CD4-positive, CD25-positive, alpha-beta regulatory T cell (primary cell): ENCODE measurements at regions not wholly inside any gene's neighbourhood (a gene's known extent, or its start where the extent isn't known, plus 50 kb on each side); places are given as distances from the start of the nearest gene placed in this dataset.

Experiments used
- ATAC-seq, 2 donors: fragments of 150-1000 bp; cut with Tn5 transposase; one replicate each; pipeline ENCODE4 v1.10.0; 2021; ENCODE audit warnings: low read depth in 2 of 2, moderate number of reproducible peaks in 2 of 2, moderate library complexity in 1 of 2
- DNase-seq, 3 donors: peaks; one replicate each; pipeline versions ENCODE4 v3.0.0 to v3.0.0-alpha.2; 2012 to 2022; ENCODE audit warnings: mixed read lengths in 1 of 3
- H3K27ac ChIP-seq: one replicate; pipeline ENCODE4 v1.7.0; 2013; ENCODE audit warnings: mild to moderate bottlenecking, low read length; ENCODE audit not compliant: insufficient read depth, poor library complexity, severe bottlenecking
- H3K27me3 ChIP-seq: one replicate; pipeline ENCODE4 v1.7.0; 2013; ENCODE audit warnings: low read length; ENCODE audit not compliant: control insufficient read depth, insufficient read depth
- H3K36me3 ChIP-seq: one replicate; pipeline ENCODE4 v1.7.0; 2013; ENCODE audit warnings: mild to moderate bottlenecking, low read length, moderate library complexity; ENCODE audit not compliant: control insufficient read depth, insufficient read depth
- H3K4me1 ChIP-seq: 2 replicates; pipeline ENCODE4 v1.7.0; 2013; ENCODE audit warnings: mild to moderate bottlenecking, low read length; ENCODE audit not compliant: insufficient read depth, control insufficient read depth, poor library complexity, severe bottlenecking
- H3K4me3 ChIP-seq: one replicate; pipeline ENCODE4 v1.7.0; 2013; ENCODE audit warnings: low read depth, mild to moderate bottlenecking, low read length, moderate library complexity
- H3K9me3 ChIP-seq, 2 experiments: 1 replicate in 1 of 2; 2 replicates in 1 of 2; pipeline ENCODE4 v1.7.0; 2013; ENCODE audit warnings: low read length in 2 of 2, mild to moderate bottlenecking in 1 of 2, moderate library complexity in 1 of 2; ENCODE audit not compliant: control insufficient read depth in 2 of 2
- H3K27ac Mint-ChIP-seq, 3 donors: one replicate each; pipeline ENCODE4 v1.8.0; 2020 to 2022; ENCODE audit warnings: mild to moderate bottlenecking in 3 of 3, mixed read lengths in 3 of 3, moderate library complexity in 2 of 3
- H3K27me3 Mint-ChIP-seq: one replicate; pipeline ENCODE4 v1.8.0; 2022; ENCODE audit warnings: mild to moderate bottlenecking, mixed read lengths
- H3K36me3 Mint-ChIP-seq: one replicate; pipeline ENCODE4 v1.8.0; 2020; ENCODE audit warnings: mixed read lengths
- H3K4me1 Mint-ChIP-seq, 4 donors: one replicate each; pipeline ENCODE4 v1.8.0; 2020 to 2022; ENCODE audit warnings: mixed read lengths in 4 of 4, mild to moderate bottlenecking in 1 of 4
- H3K4me3 Mint-ChIP-seq, 4 donors: one replicate each; pipeline ENCODE4 v1.8.0; 2020 to 2022; ENCODE audit warnings: mild to moderate bottlenecking in 4 of 4, mixed read lengths in 4 of 4, moderate library complexity in 3 of 4
- H3K9me3 Mint-ChIP-seq, 7 donors: one replicate each; pipeline ENCODE4 v1.8.0; 2020 to 2022; ENCODE audit warnings: mixed read lengths in 7 of 7, mild to moderate bottlenecking in 3 of 7, moderate library complexity in 2 of 7

DNA sequence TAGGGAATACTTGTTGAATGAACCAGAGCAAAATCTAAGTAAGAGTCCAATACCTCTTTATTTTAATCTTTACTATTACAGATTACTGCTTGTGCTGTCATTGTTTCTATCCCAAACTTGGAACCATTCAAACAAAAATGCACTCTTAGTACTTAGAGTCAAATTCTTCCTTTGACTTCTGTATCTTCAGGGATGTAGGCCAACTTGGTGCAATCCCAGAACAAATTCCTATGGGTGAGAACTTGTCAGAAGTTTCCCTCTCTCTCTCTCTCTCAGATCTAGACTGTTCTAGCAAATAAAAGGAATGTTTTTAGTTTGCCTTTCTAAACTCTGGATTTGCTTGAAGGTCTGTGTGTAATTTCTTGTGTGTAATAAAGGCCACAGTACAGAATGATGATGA is 329.0 kb upstream of the TMTC4 start:
- Mint-ChIP-seq H3K36me3 (no peaks in the 10 kb centered on the region), H3K4me1 (no peaks in the 10 kb centered on the region), H3K9me3 (no peaks in the 10 kb centered on the region), H3K27ac (no peak overlapping the region), H3K4me3 (no peak overlapping the region), H3K27me3 (no peaks in the 10 kb centered on the region)
- Histone ChIP-seq H3K36me3 (no peaks in the 10 kb centered on the region), H3K27ac (no peak overlapping the region), H3K27me3 (no peaks in the 10 kb centered on the region), H3K4me1 (no peaks in the 10 kb centered on the region), H3K4me3 (no peak overlapping the region), H3K9me3 (no peaks in the 10 kb centered on the region)
- DNase-seq (no peak), ATAC-seq (no peak)

- Histone ChIP-seq H3K4me3 (no peak overlapping the region), H3K4me1 (no peaks in the 10 kb centered on the region), H3K27me3 (no peaks in the 10 kb centered on the region), H3K27ac (no peak overlapping the region), H3K9me3 (no peaks in the 10 kb centered on the region), H3K36me3 (no peaks in the 10 kb centered on the region)
- H3K4me3 Mint-ChIP-seq: no peak overlapping the region
- ATAC-seq (no peak), DNase-seq (no peak)
- H3K27me3 Mint-ChIP-seq: peaks cover 9% of the 10 kb centered on the region
- no peaks in the 10 kb centered on the region for H3K36me3 Mint-ChIP-seq
- peaks cover 0 to 14% (median 3%) of the 10 kb centered on the region in 7 donors for H3K9me3 Mint-ChIP-seq
- peaks cover 0 to 2% (median 0%) of the 10 kb centered on the region in 4 donors for H3K4me1 Mint-ChIP-seq
- no peak overlapping the region for H3K27ac Mint-ChIP-seq
These were observed 314.8 kb upstream of the TMTC4 start for GRCh38 chr13:100989392-100989791.

GRCh38 chr13:100988921-100989320 is 314.3 kb upstream of the TMTC4 start:
- ATAC-seq (no peak), DNase-seq (no peak)
- Mint-ChIP-seq H3K27me3 (peaks cover 9% of the 10 kb centered on the region), H3K9me3 (peaks cover 0 to 14% (median 3%) of the 10 kb centered on the region in 7 donors), H3K4me3 (no peak overlapping the region), H3K27ac (no peak overlapping the region), H3K36me3 (no peaks in the 10 kb centered on the region), H3K4me1 (no peaks in the 10 kb centered on the region)
- no peaks in the 10 kb centered on the region for H3K9me3 ChIP-seq
- no peaks in the 10 kb centered on the region for H3K27me3 ChIP-seq
- H3K27ac ChIP-seq: no peak overlapping the region
- H3K4me3 ChIP-seq: no peak overlapping the region
- no peaks in the 10 kb centered on the region for H3K36me3 ChIP-seq
- no peaks in the 10 kb centered on the region for H3K4me1 ChIP-seq

DNA sequence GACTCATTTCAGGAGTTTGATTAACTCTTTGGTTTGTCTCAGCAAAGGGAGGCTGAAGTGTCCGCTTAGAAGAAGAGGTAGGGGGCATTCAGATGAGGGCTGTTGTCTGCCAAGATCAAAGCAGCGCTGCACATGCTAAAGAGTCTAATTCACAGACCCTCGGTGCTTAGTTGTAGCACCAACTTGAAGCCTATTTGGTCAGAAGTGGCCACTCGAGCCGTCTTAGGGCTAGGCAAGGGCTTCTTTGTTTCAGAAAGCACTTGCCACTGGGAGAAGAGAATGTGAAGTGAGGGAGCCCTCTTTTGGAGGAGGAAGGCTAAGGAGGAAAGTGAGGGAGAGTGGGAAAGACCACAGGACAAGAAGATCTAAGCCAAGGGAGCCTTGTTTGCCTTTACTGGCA is 313.4 kb upstream of the TMTC4 start:
- Histone ChIP-seq H3K4me3 (no peak overlapping the region), H3K27me3 (no peaks in the 10 kb centered on the region), H3K27ac (no peak overlapping the region), H3K9me3 (no peaks in the 10 kb centered on the region), H3K4me1 (no peaks in the 10 kb centered on the region), H3K36me3 (no peaks in the 10 kb centered on the region)
- DNase-seq (no peak), ATAC-seq (no peak)
- Mint-ChIP-seq H3K4me1 (no peaks in the 10 kb centered on the region), H3K9me3 (peaks cover 0 to 14% (median 2%) of the 10 kb centered on the region in 7 donors), H3K27ac (no peak overlapping the region), H3K4me3 (no peak overlapping the region), H3K36me3 (no peaks in the 10 kb centered on the region), H3K27me3 (peaks cover 9% of the 10 kb centered on the region)

- ATAC-seq: no peak
- H3K9me3 ChIP-seq: no peaks in the 10 kb centered on the region
- no peaks in the 10 kb centered on the region for H3K27me3 ChIP-seq
- no peaks in the 10 kb centered on the region for H3K36me3 ChIP-seq
- no peaks in the 10 kb centered on the region for H3K4me1 ChIP-seq
- no peak for DNase-seq
- no peak overlapping the region for H3K27ac Mint-ChIP-seq
- no peaks in the 10 kb centered on the region for H3K36me3 Mint-ChIP-seq
- H3K4me1 Mint-ChIP-seq: no peaks in the 10 kb centered on the region
- H3K4me3 ChIP-seq: no peak overlapping the region
- H3K9me3 Mint-ChIP-seq: peaks cover 0 to 8% (median 3%) of the 10 kb centered on the region in 7 donors
- H3K27ac ChIP-seq: no peak overlapping the region
- H3K27me3 Mint-ChIP-seq: peaks cover 5% of the 10 kb centered on the region
- H3K4me3 Mint-ChIP-seq: no peak overlapping the region
These were observed 312.0 kb upstream of the TMTC4 start for GRCh38 chr13:100986571-100986970.

- H3K4me1 ChIP-seq: no peaks in the 10 kb centered on the region
- peaks cover 4% of the 10 kb centered on the region for H3K27me3 Mint-ChIP-seq
- no peaks in the 10 kb centered on the region for H3K36me3 ChIP-seq
- H3K27me3 ChIP-seq: peaks cover 2% of the 10 kb centered on the region
- DNase-seq (no peak), ATAC-seq (no peak)
- H3K4me1 Mint-ChIP-seq: no peaks in the 10 kb centered on the region
- H3K36me3 Mint-ChIP-seq: no peaks in the 10 kb centered on the region
- H3K9me3 Mint-ChIP-seq: peaks cover 0 to 5% (median 0%) of the 10 kb centered on the region in 7 donors
- H3K27ac Mint-ChIP-seq: no peak overlapping the region
- no peak overlapping the region for H3K4me3 ChIP-seq
- no peak overlapping the region for H3K4me3 Mint-ChIP-seq
- H3K9me3 ChIP-seq: no peaks in the 10 kb centered on the region
- no peak overlapping the region for H3K27ac ChIP-seq
These were observed 309.6 kb upstream of the TMTC4 start for GRCh38 chr13:100984085-100984705.

DNA sequence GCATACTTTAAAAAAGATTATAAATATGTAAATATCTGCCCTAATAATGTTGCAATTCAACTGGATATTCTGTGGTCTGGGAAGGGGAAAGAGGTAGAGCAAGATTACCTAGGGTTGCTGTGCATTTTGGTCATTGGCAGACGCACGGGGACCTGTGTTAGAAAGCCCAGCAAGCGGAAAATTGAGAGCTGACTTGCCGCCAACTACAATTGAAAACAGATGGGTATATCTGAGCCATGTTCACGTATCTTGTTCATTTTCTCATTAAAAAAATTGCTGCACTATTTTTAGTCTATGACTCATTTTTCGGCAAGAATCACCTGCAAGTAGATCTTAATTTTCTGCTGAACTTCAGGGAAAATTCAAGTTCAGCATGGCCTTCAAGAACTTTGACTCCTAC is 308.5 kb upstream of the TMTC4 start:
- peaks cover 4% of the 10 kb centered on the region for H3K27me3 Mint-ChIP-seq
- no peaks in the 10 kb centered on the region for H3K4me1 Mint-ChIP-seq
- peaks cover 0 to 7% (median 0%) of the 10 kb centered on the region in 7 donors for H3K9me3 Mint-ChIP-seq
- no peak for DNase-seq
- Histone ChIP-seq H3K27ac (no peak overlapping the region), H3K4me3 (no peak overlapping the region), H3K27me3 (peaks cover 2% of the 10 kb centered on the region), H3K4me1 (no peaks in the 10 kb centered on the region), H3K36me3 (no peaks in the 10 kb centered on the region), H3K9me3 (no peaks in the 10 kb centered on the region)
- H3K36me3 Mint-ChIP-seq: no peaks in the 10 kb centered on the region
- no peak overlapping the region for H3K4me3 Mint-ChIP-seq
- ATAC-seq: no peak
- no peak overlapping the region for H3K27ac Mint-ChIP-seq

DNA sequence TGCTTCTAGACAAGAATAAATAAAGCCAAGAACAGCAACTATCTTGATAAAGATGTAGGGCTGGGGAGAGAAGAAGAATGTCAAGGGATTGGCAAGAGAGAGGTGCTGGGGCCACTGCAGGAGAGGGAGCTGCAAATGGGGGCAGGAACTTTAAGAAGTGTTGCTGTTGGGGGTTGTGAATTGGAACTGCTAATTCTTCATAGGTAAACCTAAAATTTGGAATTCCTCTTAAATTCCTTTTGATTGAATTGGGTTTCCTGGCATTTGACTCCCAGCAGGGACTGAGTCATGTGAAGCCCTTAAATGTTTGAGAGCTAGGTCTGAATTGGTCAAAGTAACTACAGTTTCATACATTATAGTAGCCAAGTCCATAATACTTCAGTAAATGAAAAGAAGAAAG is 305.6 kb upstream of the TMTC4 start:
- H3K27me3 ChIP-seq: peaks cover 2% of the 10 kb centered on the region
- no peaks in the 10 kb centered on the region for H3K4me1 ChIP-seq
- Mint-ChIP-seq H3K9me3 (peaks cover 0 to 7% (median 0%) of the 10 kb centered on the region in 7 donors), H3K27ac (no peak overlapping the region), H3K27me3 (no peaks in the 10 kb centered on the region), H3K4me3 (no peak overlapping the region), H3K36me3 (no peaks in the 10 kb centered on the region), H3K4me1 (no peaks in the 10 kb centered on the region)
- no peak overlapping the region for H3K27ac ChIP-seq
- H3K4me3 ChIP-seq: no peak overlapping the region
- DNase-seq (no peak), ATAC-seq (no peak)
- no peaks in the 10 kb centered on the region for H3K9me3 ChIP-seq
- no peaks in the 10 kb centered on the region for H3K36me3 ChIP-seq
